SU-DHL-6 (cell line): ENCODE measurements at regions not wholly inside any gene's neighbourhood (a gene's known extent, or its start where the extent isn't known, plus 50 kb on each side); places are given as distances from the start of the nearest gene placed in this dataset.

Experiments
- H2AFZ ChIP-seq: fragments of 200-600 bp; sonication (generic); 2 replicates; pipeline ENCODE4 v1.6.1; 2014; ENCODE audit warnings: low read depth, mild to moderate bottlenecking, moderate library complexity, mixed read lengths, antibody characterized with exemption, low read length; ENCODE audit not compliant: severe bottlenecking
- H3F3A ChIP-seq: fragments of 200-600 bp; shearing (Covaris generic); 2 replicates; pipeline ENCODE4 v1.6.0; 2016; ENCODE audit warnings: antibody characterized with exemption, mild to moderate bottlenecking; ENCODE audit not compliant: insufficient read depth
- H3K27ac ChIP-seq: fragments of 200-600 bp; sonication (generic); 2 replicates; pipeline ENCODE4 v1.5.1; 2016; ENCODE audit warnings: low read depth, mild to moderate bottlenecking, low read length, moderate library complexity, mixed read lengths
- H3K27me3 ChIP-seq: fragments of 200-600 bp; sonication (generic), shearing (Covaris generic); 2 replicates; pipeline ENCODE4 v1.6.0; 2014; ENCODE audit warnings: mild to moderate bottlenecking, low read length
- H3K36me3 ChIP-seq: fragments of 200-600 bp; sonication (generic); 2 replicates; pipeline ENCODE4 v1.6.1; 2014; ENCODE audit warnings: mild to moderate bottlenecking, low read length, mixed read lengths
- H3K4me2 ChIP-seq: fragments of 300-600, 200-600 bp; shearing (Covaris generic), sonication (generic); 2 replicates; pipeline ENCODE4 v1.6.0; 2014; ENCODE audit warnings: low read length, low read depth, mild to moderate bottlenecking; ENCODE audit not compliant: poor library complexity, severe bottlenecking
- H3K4me3 ChIP-seq: fragments of 200-600 bp; sonication (generic); 2 replicates; pipeline ENCODE4 v1.5.1; 2014; ENCODE audit warnings: antibody characterized with exemption, low read length, mild to moderate bottlenecking, mixed read lengths; ENCODE audit not compliant: insufficient read depth, poor library complexity, severe bottlenecking
- H3K79me2 ChIP-seq: fragments of 200-600 bp; sonication (generic); 2 replicates; pipeline ENCODE4 v1.6.1; 2014; ENCODE audit warnings: mild to moderate bottlenecking, low read length, moderate library complexity; ENCODE audit not compliant: insufficient read depth
- H3K9ac ChIP-seq: fragments of 200-600 bp; sonication (generic); 2 replicates; pipeline ENCODE4 v1.7.0; 2014; ENCODE audit warnings: mild to moderate bottlenecking, low read length
- H3K9me2 ChIP-seq: fragments of 200-600 bp; sonication (generic); replicated peaks from 2 replicates; pipeline ENCODE4 v1.6.1; 2014; ENCODE audit warnings: low read length; ENCODE audit not compliant: insufficient read depth
- H3K9me3 ChIP-seq: fragments of 200-600 bp; sonication (generic); 2 replicates; pipeline ENCODE4 v1.6.1; 2014; ENCODE audit warnings: low read length, mixed read lengths; ENCODE audit not compliant: insufficient read depth
- H4K20me1 ChIP-seq: fragments of 200-600 bp; sonication (generic); 2 replicates; pipeline ENCODE4 v1.6.1; 2014; ENCODE audit warnings: low read depth, mild to moderate bottlenecking, antibody characterized with exemption, low read length, moderate library complexity, mixed read lengths
- CTCF ChIP-seq: fragments of 200-600 bp; sonication (generic); IDR thresholded peaks from one replicate; pipeline ENCODE4 v1.5.1; 2017; ENCODE audit warnings: antibody characterized with exemption, mild to moderate bottlenecking, low read length, moderate library complexity; ENCODE audit not compliant: insufficient read depth, poor library complexity, severe bottlenecking
- EZH2phosphoT487 ChIP-seq: fragments of 200-600 bp; sonication (generic), shearing (Covaris generic); conservative IDR thresholded peaks from 2 replicates; pipeline ENCODE4 v1.6.1; 2018; ENCODE audit warnings: mild to moderate bottlenecking, antibody characterized with exemption, low read length, moderate library complexity, mixed read lengths

- no peak overlapping the region for H3K4me3 ChIP-seq
- H3K27ac ChIP-seq, result no peak overlapping the region
- no peak overlapping the region for H2AFZ ChIP-seq
- H3K27me3 ChIP-seq, result no peaks in the 10 kb centered on the region
- no peaks in the 10 kb centered on the region for H3F3A ChIP-seq
- H3K9ac ChIP-seq, result no peak overlapping the region
- H4K20me1 ChIP-seq, result no peaks in the 10 kb centered on the region
- no peaks in the 10 kb centered on the region for H3K79me2 ChIP-seq
- H3K4me2 ChIP-seq, result no peak overlapping the region
- TF ChIP-seq EZH2phosphoT487 (no peak), CTCF (no peak)
- H3K9me2 ChIP-seq, result no peaks in the 10 kb centered on the region
- no peaks in the 10 kb centered on the region for H3K36me3 ChIP-seq
- H3K9me3 ChIP-seq, result no peaks in the 10 kb centered on the region; the same call in 1 of the 2 replicates
These were observed 311.5 kb upstream of the DEPDC1 start for GRCh38 chr1:68808351-68808750.

- Histone ChIP-seq H3K9me2 (no peaks in the 10 kb centered on the region), H3K9me3 (no peaks in the 10 kb centered on the region; the same call in 1 of the 2 replicates), H3K27me3 (no peaks in the 10 kb centered on the region), H3K79me2 (no peaks in the 10 kb centered on the region), H3F3A (no peaks in the 10 kb centered on the region), H3K9ac (no peak overlapping the region), H3K4me2 (no peak overlapping the region), H3K4me3 (no peak overlapping the region), H3K27ac (no peak overlapping the region), H4K20me1 (no peaks in the 10 kb centered on the region), H2AFZ (no peak overlapping the region), H3K36me3 (no peaks in the 10 kb centered on the region)
- no peak for TF ChIP-seq CTCF
- TF ChIP-seq EZH2phosphoT487, result no peak
These were observed 314.9 kb upstream of the DEPDC1 start for GRCh38 chr1:68811806-68812205.

- H3K4me3 ChIP-seq, result no peak overlapping the region
- TF ChIP-seq CTCF (no peak), EZH2phosphoT487 (no peak)
- no peaks in the 10 kb centered on the region for H3K36me3 ChIP-seq
- H3K9me2 ChIP-seq, result no peaks in the 10 kb centered on the region
- no peaks in the 10 kb centered on the region for H3K79me2 ChIP-seq
- no peak overlapping the region for H3K4me2 ChIP-seq
- no peak overlapping the region for H2AFZ ChIP-seq
- H3K27me3 ChIP-seq, result no peaks in the 10 kb centered on the region
- no peaks in the 10 kb centered on the region; the same call in 1 of the 2 replicates for H3K9me3 ChIP-seq
- H3F3A ChIP-seq, result no peaks in the 10 kb centered on the region
- no peaks in the 10 kb centered on the region for H4K20me1 ChIP-seq
- no peak overlapping the region for H3K9ac ChIP-seq
- H3K27ac ChIP-seq, result no peak overlapping the region
These were observed 315.5 kb upstream of the DEPDC1 start for GRCh38 chr1:68812333-68812732.

GRCh38 chr1:68814067-68814466 is 317.2 kb upstream of the DEPDC1 start:
- H2AFZ ChIP-seq, result no peak overlapping the region
- no peaks in the 10 kb centered on the region for H3F3A ChIP-seq
- no peak overlapping the region for H3K9ac ChIP-seq
- no peak overlapping the region for H3K4me3 ChIP-seq
- no peak overlapping the region for H3K27ac ChIP-seq
- no peaks in the 10 kb centered on the region for H3K9me2 ChIP-seq
- H4K20me1 ChIP-seq, result no peaks in the 10 kb centered on the region
- H3K79me2 ChIP-seq, result no peaks in the 10 kb centered on the region
- TF ChIP-seq CTCF, result no peak
- no peak for TF ChIP-seq EZH2phosphoT487
- no peaks in the 10 kb centered on the region for H3K9me3 ChIP-seq
- no peaks in the 10 kb centered on the region for H3K36me3 ChIP-seq
- no peaks in the 10 kb centered on the region for H3K27me3 ChIP-seq
- H3K4me2 ChIP-seq, result no peak overlapping the region
